Naive thymus-derived CD4-positive, alpha-beta T cell (primary cell): ENCODE measurements at regions not wholly inside any gene's neighbourhood (a gene's known extent, or its start where the extent isn't known, plus 50 kb on each side); places are given as distances from the start of the nearest gene placed in this dataset.
"Not testable (repeated sequence)": the region's sequence is repeated elsewhere in the genome, so short reads cannot be mapped to it uniquely, and the experiment has no call there.

Source experiments
- ATAC-seq: fragments of 150-1000 bp; cut with Tn5 transposase; 2 replicates; pipeline ENCODE4 v1.10.0; 2021; ENCODE audit warnings: mild to moderate bottlenecking, moderate library complexity
- CTCF ChIA-PET: fragments of 350-600 bp; sonication (Branson Sonifier 250); formaldehyde crosslinking; loops from one replicate; lab custom pipeline; 2021; ENCODE audit warnings: antibody characterized with exemption; lab: Charles Lee
- POLR2A ChIA-PET: fragments of 350-600 bp; sonication (Branson Sonifier 250); formaldehyde crosslinking; loops from one replicate; lab custom pipeline; 2021; ENCODE audit warnings: antibody characterized with exemption, inconsistent platforms; lab: Charles Lee
- DNase-seq, 9 donors: peaks; one replicate each; pipeline versions ENCODE4 v3.0.0 to v3.0.0-alpha.2; 2020 to 2022; ENCODE audit warnings: mixed read lengths in 1 of 9
- H3K27ac ChIP-seq: one replicate; pipeline ENCODE4 v1.7.0; 2013; ENCODE audit warnings: mild to moderate bottlenecking, low read depth, low read length, moderate library complexity
- H3K27me3 ChIP-seq, 2 donors: one replicate each; pipeline ENCODE4 v1.7.0; 2013; ENCODE audit warnings: low read length in 2 of 2, mild to moderate bottlenecking in 2 of 2, moderate library complexity in 2 of 2; ENCODE audit not compliant: control insufficient read depth in 2 of 2, insufficient read depth in 2 of 2
- H3K36me3 ChIP-seq, 3 experiments: 1 replicate in 2 of 3; 2 replicates in 1 of 3; pipeline ENCODE4 v1.7.0; 2013; ENCODE audit warnings: low read length in 3 of 3, mild to moderate bottlenecking in 3 of 3, moderate library complexity in 1 of 3; ENCODE audit not compliant: insufficient read depth in 3 of 3, control insufficient read depth in 2 of 3
- H3K4me1 ChIP-seq, 2 donors: one replicate each; pipeline ENCODE4 v1.7.0; 2013; ENCODE audit warnings: low read length in 2 of 2, mild to moderate bottlenecking in 2 of 2, moderate library complexity in 1 of 2; ENCODE audit not compliant: control insufficient read depth in 2 of 2, insufficient read depth in 2 of 2
- H3K4me3 ChIP-seq: 2 replicates; pipeline ENCODE4 v1.7.0; 2013; ENCODE audit warnings: mild to moderate bottlenecking, low read length
- H3K9me3 ChIP-seq, 3 experiments: 1 replicate in 2 of 3; 2 replicates in 1 of 3; pipeline ENCODE4 v1.7.0; 2013; ENCODE audit warnings: low read length in 3 of 3; ENCODE audit not compliant: control insufficient read depth in 2 of 3
- H3K27ac Mint-ChIP-seq, 9 donors: one replicate each; pipeline ENCODE4 v1.8.0; 2020 to 2022; ENCODE audit warnings: mixed read lengths in 9 of 9, mild to moderate bottlenecking in 8 of 9, moderate library complexity in 5 of 9, inconsistent platforms in 2 of 9
- H3K27me3 Mint-ChIP-seq, 5 donors: one replicate each; pipeline ENCODE4 v1.8.0; 2021 to 2022; ENCODE audit warnings: mixed read lengths in 5 of 5, mild to moderate bottlenecking in 1 of 5
- H3K36me3 Mint-ChIP-seq, 5 donors: one replicate each; pipeline ENCODE4 v1.8.0; 2020 to 2022; ENCODE audit warnings: mixed read lengths in 5 of 5, mild to moderate bottlenecking in 3 of 5, inconsistent platforms in 1 of 5
- H3K4me1 Mint-ChIP-seq, 7 donors: one replicate each; pipeline ENCODE4 v1.8.0; 2020 to 2022; ENCODE audit warnings: mixed read lengths in 7 of 7, mild to moderate bottlenecking in 3 of 7, inconsistent platforms in 1 of 7
- H3K4me3 Mint-ChIP-seq, 10 donors: one replicate each; pipeline ENCODE4 v1.8.0; 2020 to 2022; ENCODE audit warnings: mild to moderate bottlenecking in 10 of 10, mixed read lengths in 10 of 10, moderate library complexity in 6 of 10, inconsistent platforms in 2 of 10
- H3K9me3 Mint-ChIP-seq, 11 donors: one replicate each; pipeline ENCODE4 v1.8.0; 2020 to 2022; ENCODE audit warnings: mixed read lengths in 11 of 11, mild to moderate bottlenecking in 4 of 11, inconsistent platforms in 1 of 11, moderate library complexity in 1 of 11
- intact Hi-C, 2 donors: fragments of 100-400 bp; cut with micrococcal nuclease; formaldehyde crosslinking; loops; one replicate each; pipeline ENCODE4 v1.15.1; 2023

- intact Hi-C loops, result no loop called here
- no peak for DNase-seq
- Histone ChIP-seq H3K27ac (no peak overlapping the region), H3K9me3 (no peaks in the 10 kb centered on the region), H3K36me3 (no peaks in the 10 kb centered on the region), H3K4me1 (no peaks in the 10 kb centered on the region), H3K27me3 (no peaks in the 10 kb centered on the region), H3K4me3 (no peak overlapping the region)
- no peak for ATAC-seq
- CTCF ChIA-PET, result no interaction called here
- POLR2A ChIA-PET, result interaction anchor here (0.8 kb wide), 1 partner anchor 961 kb away, joined by 5 read pairs; no protein-coding TSS in a partner anchor
- no peaks in the 10 kb centered on the region for H3K36me3 Mint-ChIP-seq
- H3K9me3 Mint-ChIP-seq, result peaks cover 0 to 21% (median 6%) of the 10 kb centered on the region in 11 donors
- H3K4me1 Mint-ChIP-seq, result peaks cover 0 to 7% (median under 1%) of the 10 kb centered on the region in 7 donors
- H3K27me3 Mint-ChIP-seq, result peaks cover 26 to 42% (median 39%) of the 10 kb centered on the region in 5 donors
- H3K4me3 Mint-ChIP-seq, result no peak overlapping the region
- no peak overlapping the region for H3K27ac Mint-ChIP-seq
Observed at GRCh38 chr11:12604557-12605153, 69.6 kb upstream of the TEAD1 start.

- no peak for ATAC-seq
- Histone ChIP-seq H3K27me3 (no peaks in the 10 kb centered on the region), H3K4me3 (no peak overlapping the region), H3K27ac (no peak overlapping the region), H3K4me1 (no peaks in the 10 kb centered on the region), H3K9me3 (peaks cover 0 to 15% (median 0%) of the 10 kb centered on the region in 3 experiments), H3K36me3 (no peaks in the 10 kb centered on the region)
- H3K4me3 Mint-ChIP-seq, result no peak overlapping the region
- no peaks in the 10 kb centered on the region for H3K4me1 Mint-ChIP-seq
- intact Hi-C loops, result no loop called here
- no peak for DNase-seq
- H3K27me3 Mint-ChIP-seq, result peaks cover 22 to 40% (median 33%) of the 10 kb centered on the region in 5 donors
- CTCF ChIA-PET, result no interaction called here
- no peak overlapping the region for H3K27ac Mint-ChIP-seq
- POLR2A ChIA-PET, result no interaction called here
- peaks cover 2 to 39% (median 12%) of the 10 kb centered on the region in 11 donors for H3K9me3 Mint-ChIP-seq
- no peaks in the 10 kb centered on the region for H3K36me3 Mint-ChIP-seq
Observed at GRCh38 chr11:12606597-12606996, 67.6 kb upstream of the TEAD1 start.

GRCh38 chr11:12608678-12609077, 65.5 kb upstream of the TEAD1 start:
- H3K36me3 Mint-ChIP-seq, H3K4me1 ChIP-seq, POLR2A ChIA-PET, H3K4me1 Mint-ChIP-seq, H3K27ac ChIP-seq, DNase-seq, intact Hi-C loops, ATAC-seq, CTCF ChIA-PET, H3K4me3 Mint-ChIP-seq, H3K27me3 ChIP-seq, H3K36me3 ChIP-seq, H3K4me3 ChIP-seq: not testable (repeated sequence)
- Mint-ChIP-seq H3K27ac (peak overlapping the region in 1 of 9 donors; percentile 42), H3K9me3 (peaks cover 5 to 60% (median 20%) of the 10 kb centered on the region in 11 donors), H3K27me3 (peaks cover 18 to 38% (median 25%) of the 10 kb centered on the region in 5 donors)
- H3K9me3 ChIP-seq, result peaks cover 0 to 15% (median 0%) of the 10 kb centered on the region in 3 experiments

DNA sequence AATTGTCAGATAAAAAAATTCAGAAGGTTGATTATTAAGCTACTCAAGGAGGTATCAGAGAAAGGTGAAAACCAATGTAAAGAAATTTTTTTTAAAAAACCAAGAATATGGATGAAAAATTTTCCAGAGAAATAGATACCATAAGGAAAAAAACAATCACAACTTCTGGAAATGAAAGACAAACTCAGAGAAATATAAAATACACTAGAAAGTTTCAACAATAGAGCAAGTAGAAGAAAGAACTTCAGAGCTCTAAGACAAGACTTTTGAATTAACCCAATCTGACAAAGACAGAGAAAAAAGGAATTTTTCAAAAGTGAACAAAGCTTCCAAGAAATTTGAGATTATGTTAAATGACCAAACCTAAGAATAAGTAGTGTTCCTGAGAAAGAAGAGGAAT, 62.9 kb upstream of the TEAD1 start:
- Histone ChIP-seq H3K36me3 (no peaks in the 10 kb centered on the region), H3K9me3 (peaks cover 0 to 15% (median 0%) of the 10 kb centered on the region in 3 experiments), H3K4me3 (no peak overlapping the region), H3K4me1 (no peaks in the 10 kb centered on the region), H3K27ac (no peak overlapping the region), H3K27me3 (no peaks in the 10 kb centered on the region)
- DNase-seq (no peak), ATAC-seq (no peak)
- Mint-ChIP-seq H3K4me3 (no peak overlapping the region), H3K4me1 (no peaks in the 10 kb centered on the region), H3K9me3 (peaks cover 8 to 76% (median 28%) of the 10 kb centered on the region in 11 donors), H3K36me3 (peaks cover 0 to 6% (median 0%) of the 10 kb centered on the region in 5 donors), H3K27me3 (peaks cover 6 to 26% (median 18%) of the 10 kb centered on the region in 5 donors), H3K27ac (no peak overlapping the region)
- ChIA-PET POLR2A (no interaction called here), CTCF (no interaction called here)
- intact Hi-C loops, result no loop called here

DNA sequence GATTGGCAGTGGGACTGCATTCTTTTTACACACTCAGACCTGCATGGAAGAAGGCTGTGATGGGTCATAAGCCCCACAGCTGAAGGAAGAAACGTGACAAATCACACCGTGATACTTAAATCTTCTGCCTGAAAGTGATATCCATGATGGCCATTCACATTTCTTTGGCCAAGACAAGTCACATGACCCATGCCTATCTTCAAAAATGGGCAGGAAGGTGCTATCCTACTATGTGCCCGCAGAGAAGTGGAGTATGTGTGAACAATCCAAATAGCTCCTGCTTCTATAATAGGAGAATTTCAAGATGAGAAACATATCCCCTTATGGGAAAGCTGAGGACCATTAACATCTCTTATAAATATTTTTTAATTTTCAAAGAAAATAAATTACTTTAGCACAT, 56.6 kb upstream of the TEAD1 start:
- CTCF ChIA-PET, result no interaction called here
- intact Hi-C loops, result no loop called here

GRCh38 chr11:12618743-12619540, 55.3 kb upstream of the TEAD1 start:
- Mint-ChIP-seq H3K27ac (no peak overlapping the region), H3K4me3 (no peak overlapping the region), H3K4me1 (peaks cover 0 to 4% (median 0%) of the 10 kb centered on the region in 7 donors), H3K27me3 (peaks cover 0 to 17% (median 16%) of the 10 kb centered on the region in 5 donors), H3K36me3 (peaks cover 0 to 9% (median 0%) of the 10 kb centered on the region in 5 donors), H3K9me3 (peaks cover 2 to 47% (median 21%) of the 10 kb centered on the region in 11 donors)
- Histone ChIP-seq H3K27ac (no peak overlapping the region), H3K4me3 (no peak overlapping the region), H3K4me1 (no peaks in the 10 kb centered on the region), H3K36me3 (no peaks in the 10 kb centered on the region), H3K9me3 (peaks cover 0 to 2% (median 0%) of the 10 kb centered on the region in 3 experiments), H3K27me3 (no peaks in the 10 kb centered on the region)
- no peak for ATAC-seq
- intact Hi-C loops, result no loop called here
- POLR2A ChIA-PET, result no interaction called here
- DNase-seq, result no peak
- CTCF ChIA-PET, result no interaction called here

More for the DNA sequence above, 56.6 kb upstream of the TEAD1 start:
- DNase-seq (no peak), ATAC-seq (no peak)
- no peaks in the 10 kb centered on the region for H3K36me3 ChIP-seq
- H3K27ac ChIP-seq, result no peak overlapping the region
- no peak overlapping the region for H3K4me3 Mint-ChIP-seq
- H3K27me3 ChIP-seq, result no peaks in the 10 kb centered on the region
- no peak overlapping the region for H3K4me3 ChIP-seq
- H3K36me3 Mint-ChIP-seq, result peaks cover 0 to 10% (median 0%) of the 10 kb centered on the region in 5 donors
- peaks cover 0 to 4% (median 0%) of the 10 kb centered on the region in 7 donors for H3K4me1 Mint-ChIP-seq
- no peak overlapping the region for H3K27ac Mint-ChIP-seq
- POLR2A ChIA-PET, result no interaction called here
- no peaks in the 10 kb centered on the region for H3K9me3 ChIP-seq
- H3K4me1 ChIP-seq, result no peaks in the 10 kb centered on the region
- peaks cover 5 to 47% (median 20%) of the 10 kb centered on the region in 11 donors for H3K9me3 Mint-ChIP-seq
- peaks cover 7 to 29% (median 17%) of the 10 kb centered on the region in 5 donors for H3K27me3 Mint-ChIP-seq
